Renal pelvis (tissue), 1 donor: ENCODE measurements at regions not wholly inside any gene's neighbourhood (a gene's known extent, or its start where the extent isn't known, plus 50 kb on each side); places are given as distances from the start of the nearest gene placed in this dataset.

Experiments
- DNase-seq: peaks from one replicate; pipeline ENCODE4 v3.0.0-alpha.2; 2013

DNA sequence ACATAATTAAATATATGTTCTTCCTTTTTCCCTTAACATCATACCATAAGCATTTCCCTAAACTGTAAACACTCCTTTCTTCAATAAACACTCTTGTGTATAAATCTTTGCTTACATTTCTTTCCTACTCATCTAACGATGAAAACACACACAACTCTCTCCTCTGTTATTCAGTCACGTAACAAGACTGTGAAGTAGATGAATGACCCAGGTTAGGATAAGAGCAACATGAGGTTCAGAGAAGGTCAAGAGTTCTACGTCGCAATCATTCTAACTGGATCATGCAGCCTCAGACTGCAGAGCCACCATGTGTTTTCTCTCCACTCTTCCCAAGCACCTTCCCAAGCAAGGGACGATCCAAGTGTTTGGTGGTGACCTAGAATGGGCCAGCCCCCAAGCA lies 70.5 kb upstream of the SPTLC1 start:
- no peak for DNase-seq

DNA sequence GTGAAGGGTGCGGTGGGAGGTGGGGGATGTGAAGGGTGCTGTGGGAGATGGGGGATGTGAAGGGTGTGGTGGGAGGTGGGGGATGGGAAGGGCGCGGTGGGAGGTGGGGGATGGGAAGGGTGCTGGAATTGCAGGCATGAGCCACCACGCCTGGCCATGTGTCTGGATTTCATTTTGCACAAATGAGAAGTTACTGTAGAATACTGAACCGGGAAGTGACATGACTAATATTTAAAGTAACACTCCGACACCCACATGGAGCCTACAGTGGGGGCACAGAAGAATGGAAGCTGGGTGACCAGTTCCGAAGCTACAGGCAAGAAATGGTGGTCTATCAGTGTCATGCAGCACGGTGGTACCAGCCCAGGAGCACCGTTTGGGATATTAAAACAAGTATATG lies 69.9 kb upstream of the SPTLC1 start:
- DNase-seq = no peak

DNA sequence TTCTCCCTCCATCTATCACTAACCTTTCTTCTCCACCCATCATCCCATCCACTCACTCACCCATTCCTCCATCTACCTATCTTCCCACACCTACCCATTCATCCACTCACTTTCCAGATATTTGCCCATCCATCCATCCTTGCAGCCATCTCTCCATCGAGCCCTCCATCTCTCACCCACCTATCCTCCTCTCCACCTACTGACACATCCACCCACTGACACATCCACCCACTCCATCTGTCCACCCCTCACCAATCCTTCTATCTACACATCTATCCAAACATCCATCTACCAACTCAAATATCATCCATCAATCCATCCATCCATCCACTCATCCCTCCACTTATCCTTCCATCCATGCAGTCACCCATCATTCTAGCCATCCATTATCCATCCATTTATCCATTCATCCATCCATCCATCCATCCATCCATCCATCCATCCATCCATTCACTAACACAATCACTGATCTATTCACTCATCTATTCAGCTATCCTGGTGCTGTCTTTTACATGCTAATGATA lies 68.9 kb upstream of the SPTLC1 start:
- DNase-seq = no peak

DNA sequence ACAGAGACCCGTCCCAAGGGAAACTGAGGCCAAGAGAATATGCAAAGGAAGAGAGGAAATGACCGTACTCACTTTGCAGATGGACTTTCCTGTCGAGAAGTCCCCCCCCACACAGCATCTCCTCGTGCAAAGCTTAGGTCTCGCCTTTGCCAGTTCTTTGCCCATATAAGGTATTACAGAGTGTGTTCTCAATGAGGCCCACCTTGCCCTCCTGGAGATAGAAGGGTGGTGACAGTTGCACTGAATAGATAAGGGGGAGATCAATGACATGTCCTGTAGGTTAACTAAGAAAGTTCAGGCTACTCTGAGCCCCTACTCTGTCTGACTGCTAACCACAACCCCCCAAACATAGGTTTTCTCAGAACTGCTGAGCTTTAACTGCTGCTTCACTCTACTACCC lies 68.2 kb upstream of the SPTLC1 start:
- DNase-seq = no peak

DNA sequence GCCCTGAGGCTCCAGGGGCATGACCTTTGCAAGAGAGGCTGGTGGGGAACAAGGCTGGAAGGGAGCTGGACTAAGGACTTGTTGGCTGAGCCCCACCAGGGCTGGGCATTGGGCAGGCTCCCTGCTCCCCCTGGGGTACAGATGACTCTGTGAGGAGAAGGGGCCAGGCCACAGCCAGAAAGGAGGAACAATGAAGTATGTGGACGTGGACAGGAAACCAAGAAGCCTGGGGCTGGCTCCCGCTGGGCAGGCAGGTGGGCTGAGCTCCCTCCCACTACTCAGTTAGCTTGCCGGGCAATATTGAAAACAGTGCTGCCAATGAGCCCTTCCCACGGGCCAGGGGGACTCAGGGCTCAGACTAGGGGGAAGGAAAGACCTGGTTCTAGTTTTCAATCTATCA lies 66.1 kb upstream of the SPTLC1 start:
- DNase-seq = no peak

DNA sequence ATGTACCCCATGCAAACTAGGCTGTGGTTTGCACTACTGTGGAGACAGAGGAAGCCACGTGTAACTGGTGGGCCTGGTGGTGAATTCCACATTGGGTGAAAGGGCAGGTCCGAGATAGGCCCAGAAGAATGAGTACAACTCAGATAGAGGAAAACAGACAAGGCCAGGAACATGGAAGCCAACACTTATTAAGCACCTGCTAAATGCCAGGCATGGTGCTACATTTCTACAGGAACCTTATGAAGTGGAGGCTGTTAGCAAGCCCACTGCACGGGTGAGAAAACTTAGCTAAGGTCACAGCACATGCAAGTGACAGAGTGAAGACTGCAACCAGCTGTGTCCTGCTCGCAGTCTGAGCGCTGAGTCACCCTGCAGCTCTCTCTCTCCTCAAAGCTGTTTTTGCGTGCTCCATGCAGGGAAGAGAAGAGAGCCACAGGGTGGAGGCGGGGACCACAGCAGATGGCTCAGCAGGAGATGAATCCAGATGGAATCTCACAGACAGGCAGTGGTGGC lies 65.5 kb upstream of the SPTLC1 start:
- DNase-seq = peak; percentile 16

DNA sequence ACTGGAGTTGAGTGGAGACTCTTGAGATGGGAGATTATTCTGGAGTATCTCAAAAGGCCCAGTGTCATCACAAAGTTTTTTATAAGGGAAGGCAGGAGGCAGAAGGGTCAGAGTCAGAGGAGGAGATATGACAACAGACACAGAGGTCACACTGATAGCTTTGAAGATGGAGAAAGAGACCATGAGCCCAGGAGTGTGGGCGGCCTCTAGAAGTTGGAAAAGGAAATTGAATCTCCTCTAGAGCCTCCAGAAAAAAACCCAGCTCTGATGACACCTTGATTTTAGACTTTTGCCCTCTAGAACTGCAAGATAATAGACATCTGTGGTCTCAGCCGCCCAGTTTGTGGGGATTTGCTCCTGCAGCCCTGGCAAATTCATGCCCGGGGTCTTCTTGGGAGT lies 64.8 kb upstream of the SPTLC1 start:
- DNase-seq = no peak

DNA sequence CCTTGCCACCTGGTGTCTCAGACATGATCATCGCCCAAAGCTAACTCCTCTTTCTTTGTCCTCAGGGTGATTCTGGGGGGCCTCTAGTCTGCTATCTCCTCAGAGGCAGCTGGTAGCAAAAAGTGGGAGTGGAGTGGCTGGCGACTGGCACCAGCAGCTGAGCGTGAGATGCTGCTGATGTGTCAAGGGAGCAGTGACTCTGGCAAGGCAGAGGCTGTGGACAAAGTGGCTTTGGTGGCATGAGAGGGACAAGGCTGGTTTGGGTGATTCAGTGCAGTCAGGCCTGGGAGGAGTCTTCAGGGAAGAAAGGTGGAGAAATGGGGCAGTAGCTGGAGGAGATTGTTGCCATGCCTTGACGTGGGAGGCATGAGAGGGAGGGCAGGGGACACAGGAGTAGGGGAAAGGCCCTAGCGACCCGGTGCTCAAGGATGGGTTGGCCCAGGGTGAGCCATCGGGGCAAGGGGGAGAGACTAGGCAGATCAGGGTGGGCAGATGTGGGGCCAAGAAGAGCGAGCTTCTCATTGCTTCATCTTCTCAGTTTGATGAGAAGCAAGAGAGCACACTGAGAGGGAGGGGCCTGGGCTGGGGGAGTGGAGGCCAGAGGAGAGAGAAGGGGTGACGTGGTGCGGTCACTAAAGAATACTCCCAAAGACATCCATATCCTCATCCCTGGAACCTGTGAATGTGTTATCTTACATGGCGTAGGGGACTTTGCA lies 64.2 kb upstream of the SPTLC1 start:
- no peak for DNase-seq

DNA sequence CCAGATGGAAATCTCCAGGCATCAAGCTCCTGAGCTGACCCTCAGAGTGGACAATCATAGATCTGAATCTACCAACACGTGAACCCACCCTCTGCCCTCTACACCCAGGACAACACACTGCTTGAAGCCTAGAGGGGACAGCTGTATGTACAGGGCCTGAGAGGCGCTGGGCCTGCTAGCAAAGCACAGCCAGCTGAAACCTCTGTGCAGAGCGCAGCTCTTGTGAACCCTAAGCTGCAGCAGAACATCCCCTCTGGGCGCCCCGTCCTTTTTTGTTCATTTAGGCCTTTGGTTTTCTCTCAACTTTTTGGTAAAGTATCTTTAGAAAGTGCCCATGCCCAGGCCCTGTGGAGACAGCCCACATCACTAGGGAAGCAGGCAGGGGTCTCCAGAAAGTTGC lies 62.4 kb upstream of the SPTLC1 start:
- DNase-seq = no peak

DNA sequence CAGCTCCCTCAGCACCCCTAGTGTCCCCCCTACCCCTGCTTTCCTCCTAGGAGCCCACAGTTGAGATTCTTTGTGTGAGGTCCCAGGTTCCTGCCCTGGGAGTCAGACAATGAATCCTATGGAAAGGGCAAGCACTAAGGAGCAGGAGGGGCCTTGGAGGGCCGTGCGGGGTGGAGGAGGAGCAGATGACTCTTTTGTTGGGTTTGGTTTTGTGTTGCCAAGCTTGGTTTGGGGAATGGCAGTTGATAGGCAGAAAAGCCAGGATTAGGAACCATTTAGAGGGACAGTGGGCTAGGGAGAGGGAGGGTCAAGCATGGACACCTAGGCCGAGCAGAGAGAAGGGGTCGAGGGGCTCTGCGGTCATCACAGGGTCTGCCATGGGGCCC lies 61.6 kb upstream of the SPTLC1 start:
- no peak for DNase-seq

DNA sequence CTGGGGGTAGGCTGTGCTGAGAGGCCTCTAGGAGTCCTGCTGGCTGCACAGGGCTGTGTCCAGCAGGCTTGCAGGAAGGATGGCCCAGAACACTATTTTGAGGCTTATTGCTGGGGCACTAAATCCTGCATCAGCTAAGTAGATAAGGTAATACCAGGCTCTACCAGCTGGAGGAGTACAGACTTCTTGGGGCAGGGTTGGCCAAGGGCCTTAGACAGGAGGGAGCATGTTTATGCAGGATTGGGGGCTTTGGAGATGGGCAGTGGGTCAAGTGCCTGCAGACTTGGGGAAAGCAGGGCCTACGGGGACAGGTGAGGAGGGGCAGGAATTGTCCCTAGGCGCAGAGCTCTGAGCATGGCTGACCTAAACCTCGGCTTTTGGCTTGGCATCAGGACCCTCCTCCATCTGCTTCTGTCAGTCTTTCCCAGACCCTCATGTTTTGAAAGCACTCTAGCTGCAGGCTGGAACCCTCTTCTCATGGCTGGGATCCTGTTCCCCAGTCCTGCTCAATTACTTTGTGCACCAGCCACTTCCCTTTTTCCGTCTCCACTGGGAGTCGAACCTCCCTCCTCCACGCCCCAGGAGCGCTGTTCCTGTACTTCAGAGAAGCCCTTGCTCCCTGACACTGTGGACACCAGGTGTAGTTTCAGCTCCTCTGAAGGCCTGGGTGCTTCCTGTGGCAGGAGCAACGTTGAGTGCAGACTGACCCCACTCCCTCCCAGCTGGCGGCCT lies 61.0 kb upstream of the SPTLC1 start:
- no peak for DNase-seq

DNA sequence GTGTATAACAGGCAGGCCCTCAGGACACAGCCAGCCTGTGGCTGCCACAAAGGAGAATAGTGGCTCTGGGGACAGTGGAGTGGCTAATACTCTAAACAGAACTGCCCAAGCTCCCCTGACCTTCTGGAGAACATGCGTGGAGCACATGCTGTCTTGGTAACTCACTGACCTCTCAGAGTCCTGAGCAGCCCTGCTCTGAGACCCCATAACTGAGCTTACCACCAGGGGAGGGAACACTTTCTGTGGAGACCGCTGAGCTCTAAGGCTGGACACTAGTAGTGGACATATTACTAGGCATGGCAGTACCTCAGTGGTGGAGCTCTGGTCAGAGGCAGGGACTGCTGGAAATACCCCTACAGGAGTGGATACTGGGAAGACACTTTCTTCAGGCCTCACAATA lies 60.2 kb upstream of the SPTLC1 start:
- DNase-seq = no peak

DNA sequence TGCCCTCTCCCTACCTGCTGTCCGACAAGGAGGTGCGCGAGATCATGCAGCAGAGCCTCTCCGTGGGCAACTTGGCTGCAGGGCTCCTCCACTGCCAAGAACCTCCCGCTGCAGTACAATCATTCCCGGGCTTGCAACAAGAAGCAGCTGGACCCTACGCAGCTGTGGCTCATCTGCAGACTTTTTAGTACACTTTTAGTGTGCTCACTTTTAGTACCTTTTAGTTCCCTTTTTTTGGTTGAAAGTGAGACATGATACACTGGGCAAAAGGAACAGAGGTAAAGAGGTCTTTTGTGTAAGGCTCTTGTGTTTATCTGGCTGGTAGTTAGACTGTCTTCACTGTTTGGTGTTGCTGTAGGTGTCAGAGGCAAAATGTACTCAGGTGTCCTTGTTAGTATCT lies 58.1 kb upstream of the SPTLC1 start:
- DNase-seq = no peak

DNA sequence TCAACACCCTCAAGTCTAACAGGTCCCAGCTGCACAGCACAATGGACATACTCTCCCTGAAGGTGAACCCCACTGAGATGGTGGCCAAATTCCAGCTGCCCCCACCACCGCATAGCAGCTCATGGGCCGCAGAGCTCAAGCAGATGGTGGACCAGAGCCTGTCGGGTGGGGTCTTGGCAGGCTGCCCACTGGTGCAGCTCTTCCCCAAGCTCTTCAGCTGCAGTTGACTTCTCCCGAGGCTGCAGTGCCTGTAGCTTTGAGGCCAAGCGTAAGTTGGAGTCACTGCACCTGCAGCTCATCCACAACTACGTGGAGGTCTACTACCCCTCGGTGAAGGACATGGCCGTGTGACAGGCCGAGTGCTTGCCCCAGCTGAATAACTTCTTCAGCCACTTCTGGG lies 56.6 kb upstream of the SPTLC1 start:
- DNase-seq = no peak

DNA sequence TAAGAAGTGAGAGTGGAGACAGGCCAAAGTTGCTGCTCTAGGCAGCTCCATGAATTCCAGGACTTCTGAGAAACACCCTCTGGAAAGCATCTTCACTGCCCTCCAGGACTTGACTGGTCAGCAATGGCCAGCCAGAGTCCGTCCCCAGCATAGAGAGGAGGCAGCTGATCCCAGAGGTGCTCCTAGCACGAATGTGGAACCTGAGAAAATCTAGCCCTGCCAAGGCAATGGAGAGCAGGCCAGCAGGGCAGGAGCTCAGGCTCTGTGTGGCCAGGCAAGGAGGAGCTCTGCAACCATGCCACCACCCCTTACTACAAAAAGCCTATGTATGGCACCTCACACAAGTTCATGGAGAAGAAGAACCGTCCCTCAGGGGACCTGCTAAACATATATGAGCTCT lies 56.1 kb upstream of the SPTLC1 start:
- DNase-seq = no peak

DNA sequence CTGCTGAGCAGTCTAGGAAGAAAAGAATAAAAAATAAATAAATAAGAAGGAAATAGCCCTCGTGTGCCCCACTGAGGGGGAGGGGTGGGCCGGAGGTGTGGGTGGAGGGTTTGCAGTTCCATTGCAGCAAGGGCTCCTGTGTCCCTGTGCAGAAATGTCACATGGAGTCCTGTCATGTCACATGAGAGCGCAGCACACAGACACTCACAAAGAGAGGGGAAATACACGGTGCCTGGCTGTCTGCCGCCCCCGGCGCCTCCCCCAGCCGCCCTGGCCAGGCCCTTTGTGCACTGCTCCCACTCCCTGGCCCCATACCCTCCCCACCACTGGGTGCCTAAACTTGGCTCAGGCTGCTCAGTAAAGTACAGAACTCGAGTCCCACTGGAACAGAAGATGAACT lies 55.6 kb upstream of the SPTLC1 start:
- no peak for DNase-seq

DNA sequence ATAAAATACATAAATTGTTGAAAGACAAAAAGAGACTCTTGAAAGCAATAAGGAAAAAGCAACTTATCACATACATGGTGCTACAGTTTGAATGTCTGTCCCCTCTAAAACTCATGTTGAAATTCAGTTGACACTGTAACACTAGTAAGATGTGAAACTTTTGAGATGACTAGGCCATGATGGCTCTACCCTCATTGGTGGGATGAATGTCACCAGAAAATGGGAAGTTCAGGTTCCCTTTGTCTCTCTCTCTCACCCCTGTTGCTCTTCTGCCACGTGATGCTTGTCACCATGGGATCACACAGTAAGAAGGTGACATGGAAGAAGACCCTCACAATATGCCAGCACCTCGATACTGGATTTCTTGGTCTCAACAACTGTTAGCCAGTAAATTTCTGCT lies 50.3 kb upstream of the SPTLC1 start:
- DNase-seq = no peak
